ENCODE measurements at regions not wholly inside any gene's neighbourhood (a gene's known extent, or its start where the extent isn't known, plus 50 kb on each side); places are given as distances from the start of the nearest gene placed in this dataset.
A peak's percentile ranks its signal among the peaks of the same experiment; 100 is the strongest.

GRCh38 chr3:117964814-117965213 lies 1069.8 kb downstream of the IGSF11 start:
- no peak for FAIRE-seq
- H2BK15ac ChIP-seq (ENCODE audit: low read length) = no peak overlapping the region
- H4K91ac ChIP-seq (replicated peaks; ENCODE audit: insufficient read length, low read length) = no peak overlapping the region
- H3K27ac ChIP-seq (ENCODE audit: low read depth, low read length) = no peak overlapping the region
- no peak overlapping the region for H3K23ac ChIP-seq (ENCODE audit: insufficient read length)
- H3K79me1 ChIP-seq (ENCODE audit: low read depth, low read length) = no peaks in the 10 kb centered on the region
- H2BK120ac ChIP-seq (replicated peaks; ENCODE audit: low read depth, low read length) = no peak overlapping the region
- H3K36me3 ChIP-seq (ENCODE audit: control insufficient read depth in 2 of 4, insufficient read depth in 4 of 4, low read length in 3 of 4) = no peaks in the 10 kb centered on the region
- no peak overlapping the region for H3K18ac ChIP-seq (ENCODE audit: extremely low read depth, low read length)
- no peak overlapping the region for H2BK20ac ChIP-seq (ENCODE audit: low read length)
- CTCF ChIA-PET (ENCODE audit: partially characterized antibody) = no interaction called here
- H3K27me3 ChIP-seq (replicated peaks in 1 of 4; ENCODE audit: control insufficient read depth in 3 of 4, extremely low read depth in 1 of 4, insufficient read depth in 3 of 4, low read length in 3 of 4) = no peaks in the 10 kb centered on the region
- 79% methylated on average over 4 of the region's 4 CpGs; no CpG with 5 or more reads in 1 of the 2 experiments for WGBS, 2 experiments (ENCODE audit: extremely low coverage in 1 of 2, insufficient coverage in 1 of 2, insufficient read length in 1 of 2, insufficient replicate concordance in 2 of 2, low coverage in 1 of 2, low lambda C conversion rate in 2 of 2, missing lambda C conversion rate in 1 of 2)
- H3K14ac ChIP-seq (ENCODE audit: insufficient read length) = no peak overlapping the region
- no peak overlapping the region for H4K5ac ChIP-seq (ENCODE audit: insufficient read length, low read depth, low read length)
- no peak overlapping the region for H3K4me3 ChIP-seq (ENCODE audit: extremely low read depth in 1 of 4, insufficient read depth in 2 of 4, low read depth in 3 of 4, low read length in 4 of 4)
- H2AK5ac ChIP-seq (ENCODE audit: low read depth, low read length) = no peak overlapping the region
- H3K4ac ChIP-seq (replicated peaks; ENCODE audit: insufficient read length, low read depth, low read length) = no peak overlapping the region
- H3K9me3 ChIP-seq (ENCODE audit: insufficient read depth in 2 of 2, low read depth in 1 of 2, low read length in 1 of 2) = peaks cover 0 to 4% of the 10 kb centered on the region in 2 experiments; a peak in 1 of 4 replicates
- POLR2A ChIA-PET (ENCODE audit: partially characterized antibody) = no interaction called here
- H4K8ac ChIP-seq (ENCODE audit: extremely low read depth, insufficient read depth, low read length) = no peak overlapping the region
- peak overlapping the region; percentile 49 for H3K56ac ChIP-seq (replicated peaks; ENCODE audit: insufficient read length, low read depth, low read length)
- no peak overlapping the region for H2AFZ ChIP-seq (ENCODE audit: low read length)
- H2BK12ac ChIP-seq (ENCODE audit: low read depth, low read length) = no peak overlapping the region
- H4K20me1 ChIP-seq (replicated peaks in 1 of 2; ENCODE audit: control insufficient read depth in 1 of 2, insufficient read depth in 2 of 2, low read length in 2 of 2) = no peaks in the 10 kb centered on the region
- H3K4me1 ChIP-seq (replicated peaks in 1 of 4; ENCODE audit: control insufficient read depth in 3 of 4, insufficient read depth in 4 of 4, low read length in 3 of 4) = no peaks in the 10 kb centered on the region
- H2BK5ac ChIP-seq (ENCODE audit: low read depth, low read length) = no peak overlapping the region
- no peak overlapping the region for H3K9ac ChIP-seq (replicated peaks in 1 of 4; ENCODE audit: extremely low read depth in 1 of 4, low read depth in 3 of 4, low read length in 3 of 4)
- DNase-seq (ENCODE audit: low read depth in 1 of 2, low spot score in 2 of 2) = no peak
- H3K4me2 ChIP-seq (ENCODE audit: insufficient read depth in 1 of 2, low read depth in 2 of 2, low read length in 2 of 2) = no peak overlapping the region
- H3K79me2 ChIP-seq (ENCODE audit: control insufficient read depth in 1 of 2, insufficient read depth in 2 of 2, low read length in 2 of 2) = no peaks in the 10 kb centered on the region
- H3K23me2 ChIP-seq (ENCODE audit: low read depth, low read length) = no peaks in the 10 kb centered on the region
- TF ChIP-seq RFX5 (IDR thresholded peaks at IDR 0.05; ENCODE audit: borderline replicate concordance, low read depth, low read length) = no peak
- no peak for TF ChIP-seq HDAC2 (IDR thresholded peaks at IDR 0.05; ENCODE audit: borderline replicate concordance in 1 of 2, low read depth in 2 of 2, low read length in 2 of 2)
